ENCODE measurements at regions not wholly inside any gene's neighbourhood (a gene's known extent, or its start where the extent isn't known, plus 50 kb on each side); places are given as distances from the start of the nearest gene placed in this dataset.

GRCh38 chr1:208821939-208822338 is 577.8 kb upstream of the PLXNA2 start:
- TF ChIP-seq, protein P1, sequence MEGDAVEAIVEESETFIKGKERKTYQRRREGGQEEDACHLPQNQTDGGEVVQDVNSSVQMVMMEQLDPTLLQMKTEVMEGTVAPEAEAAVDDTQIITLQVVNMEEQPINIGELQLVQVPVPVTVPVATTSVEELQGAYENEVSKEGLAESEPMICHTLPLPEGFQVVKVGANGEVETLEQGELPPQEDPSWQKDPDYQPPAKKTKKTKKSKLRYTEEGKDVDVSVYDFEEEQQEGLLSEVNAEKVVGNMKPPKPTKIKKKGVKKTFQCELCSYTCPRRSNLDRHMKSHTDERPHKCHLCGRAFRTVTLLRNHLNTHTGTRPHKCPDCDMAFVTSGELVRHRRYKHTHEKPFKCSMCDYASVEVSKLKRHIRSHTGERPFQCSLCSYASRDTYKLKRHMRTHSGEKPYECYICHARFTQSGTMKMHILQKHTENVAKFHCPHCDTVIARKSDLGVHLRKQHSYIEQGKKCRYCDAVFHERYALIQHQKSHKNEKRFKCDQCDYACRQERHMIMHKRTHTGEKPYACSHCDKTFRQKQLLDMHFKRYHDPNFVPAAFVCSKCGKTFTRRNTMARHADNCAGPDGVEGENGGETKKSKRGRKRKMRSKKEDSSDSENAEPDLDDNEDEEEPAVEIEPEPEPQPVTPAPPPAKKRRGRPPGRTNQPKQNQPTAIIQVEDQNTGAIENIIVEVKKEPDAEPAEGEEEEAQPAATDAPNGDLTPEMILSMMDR (IDR thresholded peaks at IDR 0.05; ENCODE audit: insufficient read depth, low read length, poor library complexity, severe bottlenecking), result no peak
- H3K36me3 ChIP-seq (ENCODE audit: control insufficient read depth, insufficient read depth, low read length), result no peaks in the 10 kb centered on the region

GRCh38 chr1:208825300-208825699 is 581.1 kb upstream of the PLXNA2 start:
- no peaks in the 10 kb centered on the region for H3K36me3 ChIP-seq (ENCODE audit: control insufficient read depth, insufficient read depth, low read length)
- H3K27me3 ChIP-seq (ENCODE audit: control insufficient read depth, insufficient read depth, low read length), result no peaks in the 10 kb centered on the region
- DNase-seq (ENCODE audit: low read depth), result no peak
- no peak overlapping the region for H3K4me3 ChIP-seq (ENCODE audit: low read depth, low read length)
- TF ChIP-seq, protein P1 (IDR thresholded peaks at IDR 0.05; ENCODE audit: insufficient read depth, low read length, poor library complexity, severe bottlenecking), result no peak

More at GRCh38 chr1:208821939-208822338, 577.8 kb upstream of the PLXNA2 start:
- Histone ChIP-seq H3K4me3 (ENCODE audit: low read depth, low read length) (no peak overlapping the region), H3K27me3 (ENCODE audit: control insufficient read depth, insufficient read depth, low read length) (no peaks in the 10 kb centered on the region)
- no peak for DNase-seq (ENCODE audit: low read depth)

GRCh38 chr1:208829595-208829994 is 585.4 kb upstream of the PLXNA2 start:
- H3K36me3 ChIP-seq (ENCODE audit: control insufficient read depth, insufficient read depth, low read length), result no peaks in the 10 kb centered on the region
- no peaks in the 10 kb centered on the region for H3K27me3 ChIP-seq (ENCODE audit: control insufficient read depth, insufficient read depth, low read length)
- TF ChIP-seq, protein P1 (IDR thresholded peaks at IDR 0.05; ENCODE audit: insufficient read depth, low read length, poor library complexity, severe bottlenecking), result no peak
- no peak overlapping the region for H3K4me3 ChIP-seq (ENCODE audit: low read depth, low read length)
- DNase-seq (ENCODE audit: low read depth), result no peak

- H3K4me3 ChIP-seq (ENCODE audit: low read depth, low read length), result no peak overlapping the region
- TF ChIP-seq, protein P1 (IDR thresholded peaks at IDR 0.05; ENCODE audit: insufficient read depth, low read length, poor library complexity, severe bottlenecking), result no peak
- no peaks in the 10 kb centered on the region for H3K36me3 ChIP-seq (ENCODE audit: control insufficient read depth, insufficient read depth, low read length)
- no peak for DNase-seq (ENCODE audit: low read depth)
- H3K27me3 ChIP-seq (ENCODE audit: control insufficient read depth, insufficient read depth, low read length), result no peaks in the 10 kb centered on the region
These were observed 590.4 kb upstream of the PLXNA2 start for GRCh38 chr1:208834381-208835096.

DNA sequence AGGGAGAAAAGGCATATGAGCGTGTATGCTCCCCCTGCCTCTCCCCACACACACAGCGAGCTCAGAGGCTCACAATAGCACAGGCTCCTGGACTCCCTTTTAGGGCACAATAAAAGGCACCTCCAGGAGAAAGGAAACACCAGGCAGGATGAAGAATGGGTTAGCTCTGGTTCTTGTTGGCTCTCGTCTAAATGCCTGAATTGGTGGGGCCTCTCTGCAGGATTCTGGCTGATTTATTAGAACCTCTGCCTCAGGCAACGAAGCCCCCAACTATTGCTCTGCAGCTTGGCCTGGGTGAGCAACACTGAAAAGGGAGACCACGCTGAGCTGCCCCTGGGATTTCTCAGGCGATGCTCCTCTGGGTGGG is 590.9 kb upstream of the PLXNA2 start:
- H3K4me3 ChIP-seq (ENCODE audit: low read depth, low read length), result no peak overlapping the region
- no peak for DNase-seq (ENCODE audit: low read depth)
- no peaks in the 10 kb centered on the region for H3K27me3 ChIP-seq (ENCODE audit: control insufficient read depth, insufficient read depth, low read length)
- H3K36me3 ChIP-seq (ENCODE audit: control insufficient read depth, insufficient read depth, low read length), result no peaks in the 10 kb centered on the region
- TF ChIP-seq, protein P1 (IDR thresholded peaks at IDR 0.05; ENCODE audit: insufficient read depth, low read length, poor library complexity, severe bottlenecking), result no peak

GRCh38 chr1:208835781-208836180 is 591.6 kb upstream of the PLXNA2 start:
- Histone ChIP-seq H3K4me3 (ENCODE audit: low read depth, low read length) (no peak overlapping the region), H3K27me3 (ENCODE audit: control insufficient read depth, insufficient read depth, low read length) (no peaks in the 10 kb centered on the region), H3K36me3 (ENCODE audit: control insufficient read depth, insufficient read depth, low read length) (no peaks in the 10 kb centered on the region)
- no peak for DNase-seq (ENCODE audit: low read depth)
- TF ChIP-seq, protein P1 (IDR thresholded peaks at IDR 0.05; ENCODE audit: insufficient read depth, low read length, poor library complexity, severe bottlenecking), result no peak
